HCEC 1CT (cell line): ENCODE measurements at regions not wholly inside any gene's neighbourhood (a gene's known extent, or its start where the extent isn't known, plus 50 kb on each side); places are given as distances from the start of the nearest gene placed in this dataset.
A peak's percentile ranks its signal among the peaks of the same experiment; 100 is the strongest.

Experiments used
- DNase-seq: peaks from one replicate; pipeline ENCODE4 v3.0.0-alpha.2; 2017

DNA sequence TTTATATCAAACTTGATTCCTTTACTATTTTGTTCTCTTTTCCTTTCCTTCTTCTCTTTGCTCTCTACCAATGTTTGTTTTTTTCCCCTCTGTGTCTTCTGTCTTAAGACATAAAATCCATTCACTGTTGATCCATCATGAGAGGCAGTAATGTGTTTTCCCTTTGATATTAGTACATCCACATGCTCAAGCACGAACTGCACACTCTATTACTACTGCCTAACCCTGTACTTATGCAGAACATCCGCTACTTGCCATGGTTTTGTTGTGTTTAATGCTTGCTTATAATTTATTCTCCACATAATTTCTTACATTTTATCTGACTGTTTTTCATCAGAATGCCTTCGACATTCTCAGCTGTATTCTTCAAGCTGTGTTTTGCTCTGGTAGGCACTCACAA, 159.0 kb upstream of the PCDH9 start:
- no peak for DNase-seq

DNA sequence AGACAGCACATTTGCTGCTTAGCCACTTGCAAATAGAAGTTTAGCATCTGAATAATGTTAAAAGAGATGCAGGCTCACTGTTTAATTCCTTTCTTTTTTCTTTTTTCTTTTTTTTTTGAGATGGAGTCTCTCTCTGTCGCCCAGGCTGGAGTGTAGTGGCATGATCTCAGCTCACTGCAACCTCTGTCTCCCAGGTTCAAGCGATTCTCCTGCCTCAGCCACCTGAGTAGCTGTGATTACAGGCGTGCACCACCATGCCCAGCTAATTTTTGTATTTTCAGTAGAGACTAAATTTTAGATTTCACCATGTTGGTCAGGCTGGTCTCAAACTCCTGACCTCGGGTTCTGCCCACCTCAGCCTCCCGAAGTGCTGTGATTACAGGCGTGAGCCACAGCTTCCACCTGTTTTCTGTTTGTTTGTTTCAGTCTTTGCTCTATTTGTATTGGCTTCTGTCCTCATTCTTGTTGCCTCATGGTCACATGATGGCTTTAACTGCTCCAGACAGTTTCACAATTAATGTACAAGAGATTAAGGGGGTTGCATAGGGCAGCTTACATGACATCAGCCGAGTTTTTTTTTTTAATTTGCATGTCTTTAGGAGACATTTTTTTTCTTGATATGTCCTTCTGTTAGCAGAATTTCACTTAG, 153.1 kb upstream of the PCDH9 start:
- peak; percentile 31 for DNase-seq

DNA sequence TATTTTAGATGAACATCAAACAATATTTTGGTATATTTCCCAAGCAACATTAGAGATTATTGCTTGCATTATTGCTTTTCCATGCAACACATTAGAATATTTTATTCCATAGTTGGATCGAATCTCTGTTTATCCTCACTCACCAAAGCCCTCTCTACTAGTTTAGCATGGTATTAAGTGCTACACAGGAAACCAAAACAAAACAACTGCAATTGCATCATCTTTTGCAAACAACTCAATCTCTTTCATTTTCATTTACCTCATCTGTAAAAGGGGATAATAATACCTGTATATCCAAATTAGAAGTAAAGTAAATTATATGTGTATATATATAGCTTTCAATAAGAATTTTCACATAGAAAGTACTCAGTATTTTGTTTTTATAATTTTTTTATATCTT, 147.8 kb upstream of the PCDH9 start:
- DNase-seq = no peak

DNA sequence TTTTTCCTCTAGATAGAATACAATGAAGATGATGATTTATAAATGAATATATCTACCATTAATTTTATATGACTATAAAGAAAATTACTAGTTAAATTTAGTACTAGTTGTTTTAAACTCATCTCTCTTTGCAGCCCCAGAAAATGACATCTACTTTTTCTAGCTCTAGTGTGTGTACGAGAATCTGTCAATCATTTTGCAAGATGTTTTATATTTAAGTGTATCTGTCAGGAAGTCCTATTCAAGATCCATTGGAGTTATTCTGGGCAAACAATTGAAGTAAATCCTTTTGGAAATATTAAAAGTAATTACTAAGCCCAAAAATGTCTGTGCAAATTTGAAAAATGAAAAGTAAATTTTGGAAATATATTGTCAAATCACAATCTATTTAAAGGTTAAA, 144.3 kb upstream of the PCDH9 start:
- no peak for DNase-seq

- DNase-seq = no peak
Measured at GRCh38 chr13:67372868-67373464, 142.8 kb upstream of the PCDH9 start.

GRCh38 chr13:67369895-67370660, 139.9 kb upstream of the PCDH9 start:
- peak; percentile 95 for DNase-seq

- no peak for DNase-seq
Measured at GRCh38 chr13:67367399-67367798, 137.3 kb upstream of the PCDH9 start.

DNA sequence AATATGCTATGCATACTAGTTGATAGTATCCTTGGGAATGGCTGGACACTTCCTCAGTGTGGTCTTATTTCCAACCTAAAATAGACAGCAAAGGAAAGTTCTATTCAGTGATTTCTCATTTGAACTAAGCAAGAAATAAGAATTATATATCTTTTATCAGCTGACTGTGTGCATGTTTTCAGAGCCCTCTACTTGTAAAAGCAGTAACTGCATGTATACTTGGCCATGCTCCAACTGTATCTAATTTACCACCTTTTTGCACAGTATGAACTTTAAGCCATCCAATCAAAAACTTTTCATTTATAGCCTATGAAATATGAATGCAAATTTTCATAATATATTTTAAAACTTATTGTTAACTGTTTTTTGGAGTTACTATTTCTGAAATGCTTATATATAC, 136.4 kb upstream of the PCDH9 start:
- DNase-seq = peak; percentile 45

GRCh38 chr13:67355812-67356476, 125.8 kb upstream of the PCDH9 start:
- no peak for DNase-seq

GRCh38 chr13:67353941-67354340, 123.8 kb upstream of the PCDH9 start:
- peak; percentile 18 for DNase-seq

DNA sequence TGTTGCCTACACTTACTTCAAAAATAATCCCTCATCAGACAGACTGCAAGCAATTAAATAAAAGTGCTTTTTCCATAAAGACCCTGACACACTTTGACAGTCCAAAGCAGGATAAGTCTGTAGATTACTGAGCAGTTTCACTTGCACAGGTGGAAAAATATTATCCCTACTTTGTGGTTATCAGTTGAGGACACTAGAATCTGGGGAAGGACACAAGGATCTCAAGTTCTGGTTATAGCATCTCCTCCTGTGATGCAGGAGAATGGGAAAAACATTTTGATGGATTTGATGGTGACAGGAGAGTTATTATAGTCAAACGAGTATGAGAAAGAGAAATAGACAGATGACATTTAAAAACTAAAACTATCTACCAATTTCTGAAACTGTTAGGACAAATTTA, 122.9 kb upstream of the PCDH9 start:
- no peak for DNase-seq

DNA sequence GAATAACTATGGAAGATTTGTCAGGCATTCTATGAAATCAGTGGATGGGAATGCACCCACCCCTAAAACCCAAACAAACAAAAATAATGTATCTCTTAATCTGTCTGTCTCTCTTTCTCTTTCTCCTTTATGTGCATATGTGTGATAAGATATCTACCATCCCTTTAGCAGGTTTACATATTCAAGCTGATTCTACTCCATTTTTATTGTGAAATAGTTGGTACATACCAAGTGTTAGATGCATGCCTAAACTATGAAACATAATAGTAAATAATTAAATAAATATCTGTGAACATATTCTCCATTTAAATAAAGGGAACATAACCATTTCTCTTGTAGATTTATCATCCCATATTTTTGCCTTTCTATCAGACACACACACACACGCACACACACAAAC, 121.8 kb upstream of the PCDH9 start:
- peak; percentile 74 for DNase-seq

GRCh38 chr13:67351114-67351513, 121.0 kb upstream of the PCDH9 start:
- DNase-seq = no peak

- DNase-seq = no peak
Measured at GRCh38 chr13:67343777-67344176, 113.6 kb upstream of the PCDH9 start.

GRCh38 chr13:67341406-67341805, 111.3 kb upstream of the PCDH9 start:
- no peak for DNase-seq

- no peak for DNase-seq
Measured at GRCh38 chr13:67330149-67330548, 100.0 kb upstream of the PCDH9 start.

DNA sequence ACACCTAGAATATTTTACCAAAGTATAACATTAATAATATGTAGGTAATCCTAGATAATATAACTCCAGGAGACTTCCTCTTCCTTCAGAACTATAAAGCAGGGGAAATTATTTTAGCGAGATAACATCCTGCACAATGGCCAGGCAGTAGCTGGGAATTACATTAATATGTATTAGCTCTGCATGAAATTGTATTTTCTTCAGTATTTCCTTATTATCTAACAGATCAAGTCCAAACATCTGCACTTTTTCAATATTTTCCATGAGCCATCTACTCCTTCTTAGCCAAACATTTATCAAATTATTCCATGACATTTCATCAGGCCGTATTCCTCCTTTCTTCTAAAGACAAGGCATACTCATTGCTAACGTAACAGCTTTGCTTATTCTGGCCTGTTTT, 98.8 kb upstream of the PCDH9 start:
- no peak for DNase-seq

DNA sequence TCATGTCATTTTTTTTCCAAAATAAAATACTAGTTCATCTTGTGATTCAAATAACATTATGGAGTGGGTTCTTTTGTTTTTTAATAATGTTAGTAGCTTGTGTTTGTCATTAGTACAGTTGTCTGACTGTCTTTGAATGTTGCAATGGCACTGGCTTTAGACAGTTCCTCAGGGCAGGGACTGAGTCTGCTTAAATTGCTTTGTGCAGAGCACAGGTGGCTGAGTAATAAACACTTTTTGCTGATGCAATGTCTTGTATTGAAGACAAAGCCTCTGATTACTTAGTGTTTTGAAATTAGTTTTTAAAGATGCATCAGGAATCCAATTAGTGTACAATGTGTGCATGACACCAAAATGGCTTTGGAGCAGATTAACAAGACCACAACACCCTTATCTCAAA, 88.7 kb upstream of the PCDH9 start:
- no peak for DNase-seq

DNA sequence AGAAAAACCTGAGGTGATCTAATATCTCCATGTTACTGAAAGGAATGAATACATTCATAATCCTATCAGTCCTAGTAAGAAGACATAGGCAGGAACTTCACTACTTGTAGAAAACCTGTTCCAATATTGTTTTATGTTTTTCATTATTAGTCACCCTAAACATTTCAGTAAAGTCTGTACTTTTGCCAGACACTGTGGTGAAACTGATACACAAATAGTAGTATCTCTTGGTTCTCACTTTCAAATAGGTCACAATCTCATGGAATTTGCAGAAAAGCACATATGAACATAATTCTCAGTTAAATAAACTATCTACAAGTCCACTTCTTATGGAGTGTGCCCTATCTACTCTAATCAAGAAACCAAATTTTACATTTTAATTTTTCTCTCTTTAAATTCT, 88.3 kb upstream of the PCDH9 start:
- peak; percentile 9 for DNase-seq

GRCh38 chr13:67314405-67314804, 84.3 kb upstream of the PCDH9 start:
- DNase-seq = no peak

DNA sequence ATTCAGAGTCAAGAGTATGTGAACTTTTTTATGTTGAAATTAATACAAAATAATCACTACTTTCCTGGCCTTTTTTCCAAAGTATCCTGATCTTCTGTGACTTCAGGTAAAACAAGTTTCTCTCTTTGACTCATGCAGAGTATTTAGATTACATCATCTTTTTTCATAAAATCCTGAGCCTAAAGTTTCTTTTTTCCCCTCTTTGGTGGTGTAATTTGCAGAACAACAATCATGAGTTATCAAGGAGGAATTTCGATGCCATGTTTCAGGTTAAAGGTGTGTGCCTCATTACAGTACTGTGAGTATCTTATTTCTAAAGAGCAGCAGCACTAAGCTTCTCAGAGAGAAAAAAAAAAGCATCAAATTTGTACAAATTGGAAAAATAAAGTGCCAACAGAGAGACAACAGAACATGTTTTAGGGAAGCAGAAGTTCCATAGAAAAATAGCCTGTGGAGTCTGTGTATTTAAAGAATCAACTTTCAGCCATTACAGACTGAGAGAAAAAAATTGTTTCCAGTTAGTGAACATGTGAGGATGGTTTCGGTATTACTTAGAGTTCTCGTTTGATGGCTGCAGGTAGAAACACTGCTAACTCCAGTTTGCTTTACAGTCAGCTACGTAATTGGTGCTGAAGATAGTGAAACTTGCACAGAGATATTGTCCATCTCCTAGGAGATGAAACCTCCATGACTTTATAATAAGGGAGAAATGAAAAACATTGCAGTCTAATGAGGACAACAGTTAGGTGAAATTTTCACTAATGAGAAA, 78.1 kb upstream of the PCDH9 start:
- DNase-seq = no peak

DNA sequence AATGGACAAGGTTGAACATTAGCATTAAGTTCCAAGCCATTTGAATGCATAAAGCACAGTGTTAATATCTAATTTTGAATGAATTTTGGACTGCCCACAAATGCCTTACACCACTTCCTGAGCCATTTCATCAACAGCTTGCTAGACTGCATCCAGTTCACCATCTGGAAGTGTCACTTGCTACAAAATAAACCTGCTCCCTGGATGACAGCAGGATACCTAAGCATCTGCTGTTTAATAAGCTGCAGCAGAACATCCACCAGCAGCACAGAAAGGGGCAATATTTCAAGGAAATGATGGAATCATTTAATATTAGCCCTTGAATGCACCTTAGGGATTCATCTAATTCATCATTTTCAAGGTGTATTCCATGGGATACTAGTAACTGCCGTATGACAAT, 76.6 kb upstream of the PCDH9 start:
- DNase-seq = no peak
